ENCODE measurements at regions not wholly inside any gene's neighbourhood (a gene's known extent, or its start where the extent isn't known, plus 50 kb on each side); places are given as distances from the start of the nearest gene placed in this dataset.

DNA sequence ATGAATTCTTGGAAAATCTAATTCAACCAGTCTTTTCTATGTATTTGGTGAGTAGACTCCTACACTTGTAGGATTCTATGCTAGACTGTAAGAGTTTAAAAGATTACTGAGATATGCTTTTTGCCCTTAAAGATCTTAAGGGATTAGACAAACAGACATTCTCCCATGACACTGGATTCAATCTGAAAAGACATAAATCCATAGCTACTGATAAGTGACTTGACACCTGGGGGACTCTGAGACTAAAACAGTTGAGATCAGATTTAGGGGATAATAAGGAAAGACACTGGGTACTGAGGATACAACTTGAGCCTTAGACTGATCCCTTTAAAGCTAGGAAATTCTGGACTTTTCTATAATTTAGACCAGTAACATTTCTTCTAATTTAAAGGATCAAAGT, 1233.4 kb downstream of the XPNPEP1 start:
- no peak for DNase-seq (ENCODE audit: low read depth in 1 of 2, low spot score in 1 of 2)
- Histone ChIP-seq H3K9me3 (ENCODE audit: low read depth) (no peaks in the 10 kb centered on the region), H3K4me3 (no peak overlapping the region), H3K27ac (no peak overlapping the region), H3K36me3 (no peaks in the 10 kb centered on the region), H3K4me1 (ENCODE audit: low read depth) (no peaks in the 10 kb centered on the region), H3K27me3 (no peaks in the 10 kb centered on the region)
- TF ChIP-seq CTCF (IDR thresholded peaks at IDR 0.05; ENCODE audit: low read depth, low read length) = no peak

- Histone ChIP-seq H3K9me3 (ENCODE audit: low read depth) (no peaks in the 10 kb centered on the region), H3K36me3 (no peaks in the 10 kb centered on the region), H3K4me1 (ENCODE audit: low read depth) (no peaks in the 10 kb centered on the region), H3K27me3 (no peaks in the 10 kb centered on the region), H3K4me3 (no peak overlapping the region), H3K27ac (no peak overlapping the region)
- no peak for TF ChIP-seq CTCF (IDR thresholded peaks at IDR 0.05; ENCODE audit: low read depth, low read length)
- no peak for DNase-seq (ENCODE audit: low read depth in 1 of 2, low spot score in 1 of 2)
Observed at GRCh38 chr10:108688314-108688713, 1235.0 kb downstream of the XPNPEP1 start.

DNA sequence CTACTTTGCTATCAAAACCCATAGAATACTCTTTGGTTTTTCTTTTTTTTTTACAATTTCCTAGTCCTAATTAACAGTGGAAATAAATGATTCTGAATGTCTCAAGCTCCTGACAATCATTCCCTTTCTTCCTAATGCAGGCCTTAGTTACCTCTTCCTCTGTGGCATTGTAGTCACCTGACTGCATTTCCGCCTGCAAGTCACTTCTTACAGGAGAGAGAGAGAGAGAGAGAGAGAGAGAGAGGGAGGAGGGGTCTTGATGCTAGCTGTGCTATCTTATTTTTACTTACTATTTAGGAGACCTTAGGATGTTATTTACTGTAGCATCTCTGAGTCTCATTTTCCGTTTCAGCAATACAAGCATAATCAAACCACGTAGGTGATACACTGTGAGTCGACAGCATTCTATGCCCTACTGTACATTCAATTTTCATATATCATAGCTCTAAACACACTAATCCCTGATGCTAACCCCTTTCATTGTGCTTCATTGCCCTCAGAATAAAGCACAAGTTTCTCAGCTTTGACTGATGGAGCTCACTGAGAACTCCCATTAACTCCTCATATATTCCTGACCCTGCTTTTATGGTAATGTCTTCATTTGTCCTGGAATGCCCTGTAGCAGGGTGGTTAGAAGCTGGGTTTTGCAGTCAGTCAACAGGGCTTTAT, 1237.3 kb downstream of the XPNPEP1 start:
- H3K36me3 ChIP-seq = no peaks in the 10 kb centered on the region
- no peak for TF ChIP-seq CTCF (IDR thresholded peaks at IDR 0.05; ENCODE audit: low read depth, low read length)
- H3K27me3 ChIP-seq = no peaks in the 10 kb centered on the region
- no peaks in the 10 kb centered on the region for H3K9me3 ChIP-seq (ENCODE audit: low read depth)
- no peak overlapping the region for H3K27ac ChIP-seq
- no peaks in the 10 kb centered on the region for H3K4me1 ChIP-seq (ENCODE audit: low read depth)
- no peak for DNase-seq (ENCODE audit: low read depth in 1 of 2, low spot score in 1 of 2)
- no peak overlapping the region for H3K4me3 ChIP-seq

DNA sequence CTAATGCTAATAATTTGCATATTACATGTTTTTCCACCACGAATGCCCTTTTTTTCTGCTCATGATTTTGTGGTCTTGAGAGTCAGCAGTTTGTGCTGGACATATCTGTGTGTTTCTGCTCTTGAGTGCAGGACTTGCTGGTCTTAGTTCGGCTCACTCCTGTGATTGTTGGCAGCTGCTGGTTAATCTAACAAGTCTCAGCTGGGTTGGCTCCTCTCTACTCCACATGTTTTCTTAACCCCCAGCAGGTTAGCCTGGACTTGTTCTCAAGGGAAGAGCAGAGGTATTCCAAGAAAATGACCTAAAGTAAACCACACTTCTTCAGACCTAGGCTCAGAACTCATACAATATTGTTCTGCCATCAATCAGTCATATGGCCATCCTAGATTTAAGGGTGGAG, 1238.9 kb downstream of the XPNPEP1 start:
- Histone ChIP-seq H3K27ac (no peak overlapping the region), H3K27me3 (no peaks in the 10 kb centered on the region), H3K4me1 (ENCODE audit: low read depth) (no peaks in the 10 kb centered on the region), H3K4me3 (no peak overlapping the region), H3K9me3 (ENCODE audit: low read depth) (no peaks in the 10 kb centered on the region), H3K36me3 (no peaks in the 10 kb centered on the region)
- no peak for DNase-seq (ENCODE audit: low read depth in 1 of 2, low spot score in 1 of 2)
- no peak for TF ChIP-seq CTCF (IDR thresholded peaks at IDR 0.05; ENCODE audit: low read depth, low read length)

GRCh38 chr10:108673741-108674140, 1249.6 kb downstream of the XPNPEP1 start:
- Histone ChIP-seq H3K27me3 (no peaks in the 10 kb centered on the region), H3K27ac (no peak overlapping the region), H3K4me1 (ENCODE audit: low read depth) (no peaks in the 10 kb centered on the region), H3K36me3 (no peaks in the 10 kb centered on the region), H3K4me3 (no peak overlapping the region), H3K9me3 (ENCODE audit: low read depth) (peaks cover 3% of the 10 kb centered on the region)
- no peak for TF ChIP-seq CTCF (IDR thresholded peaks at IDR 0.05; ENCODE audit: low read depth, low read length)
- DNase-seq (ENCODE audit: low read depth in 1 of 2, low spot score in 1 of 2) = no peak
